ENCODE measurements at regions not wholly inside any gene's neighbourhood (a gene's known extent, or its start where the extent isn't known, plus 50 kb on each side); places are given as distances from the start of the nearest gene placed in this dataset.

DNA sequence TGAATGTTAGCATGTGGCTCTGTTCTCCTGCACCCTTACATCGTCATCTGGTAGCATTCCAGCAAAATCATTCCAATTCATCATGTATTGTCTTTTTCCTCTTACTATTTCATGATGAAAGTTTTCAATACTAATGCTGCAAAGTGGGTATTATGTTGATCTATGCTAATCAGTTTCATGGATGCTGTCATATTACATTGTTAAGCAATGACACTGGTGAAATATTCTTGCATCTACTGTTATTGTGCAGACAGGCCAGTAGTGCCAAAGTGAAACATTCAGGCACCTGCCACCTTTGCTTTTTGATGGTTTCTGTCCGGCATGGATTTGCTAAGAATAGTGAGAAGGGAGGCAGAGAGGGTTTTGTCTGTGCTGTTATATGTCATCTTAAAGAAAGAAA, 76.1 kb upstream of the SMIM21 start:
- Mint-ChIP-seq H3K4me3 (no peak overlapping the region), H3K4me1 (no peaks in the 10 kb centered on the region), H3K9me3 (no peaks in the 10 kb centered on the region; the same call in 2 of the 3 replicates), H3K36me3 (ENCODE audit: low read depth) (no peaks in the 10 kb centered on the region), H3K27ac (no peak overlapping the region), H3K27me3 (ENCODE audit: insufficient read depth, low read depth, poor library complexity) (no peaks in the 10 kb centered on the region)
- no peaks in the 10 kb centered on the region; the same call in 1 of the 2 replicates for H3K9me2 ChIP-seq (ENCODE audit: insufficient read depth)
- H3K4me1 ChIP-seq (ENCODE audit: insufficient read depth) = no peaks in the 10 kb centered on the region
- H3K27me3 ChIP-seq (ENCODE audit: insufficient read depth) = no peaks in the 10 kb centered on the region
- no peaks in the 10 kb centered on the region for H3F3A ChIP-seq (replicated peaks; ENCODE audit: low read depth)
- no peaks in the 10 kb centered on the region for H3K79me2 ChIP-seq (replicated peaks; ENCODE audit: insufficient read depth)
- ATAC-seq (no peak), DNase-seq (ENCODE audit: low spot score) (no peak)
- no peak for TF ChIP-seq CREB1 (CRISPR knock-in tag; IDR thresholded peaks at IDR 0.05; ENCODE audit: low read depth)
- TF ChIP-seq EZH2 (IDR thresholded peaks at IDR 0.05; ENCODE audit: low read depth, unreplicated experiment) = no peak
- TF ChIP-seq EZH2phosphoT487 (IDR thresholded peaks at IDR 0.05; ENCODE audit: unreplicated experiment) = no peak
- TF ChIP-seq, protein P1, sequence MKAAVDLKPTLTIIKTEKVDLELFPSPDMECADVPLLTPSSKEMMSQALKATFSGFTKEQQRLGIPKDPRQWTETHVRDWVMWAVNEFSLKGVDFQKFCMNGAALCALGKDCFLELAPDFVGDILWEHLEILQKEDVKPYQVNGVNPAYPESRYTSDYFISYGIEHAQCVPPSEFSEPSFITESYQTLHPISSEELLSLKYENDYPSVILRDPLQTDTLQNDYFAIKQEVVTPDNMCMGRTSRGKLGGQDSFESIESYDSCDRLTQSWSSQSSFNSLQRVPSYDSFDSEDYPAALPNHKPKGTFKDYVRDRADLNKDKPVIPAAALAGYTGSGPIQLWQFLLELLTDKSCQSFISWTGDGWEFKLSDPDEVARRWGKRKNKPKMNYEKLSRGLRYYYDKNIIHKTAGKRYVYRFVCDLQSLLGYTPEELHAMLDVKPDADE (IDR thresholded peaks at IDR 0.05) = no peak
- TF ChIP-seq ZNF114 (CRISPR knock-in tag; IDR thresholded peaks at IDR 0.05) = no peak
- TF ChIP-seq ZNF331 (CRISPR knock-in tag; IDR thresholded peaks at IDR 0.05; ENCODE audit: low read depth) = no peak
- TF ChIP-seq POLR2AphosphoS5 (IDR thresholded peaks at IDR 0.05; ENCODE audit: low read depth) = no peak
- no peak for TF ChIP-seq STAT1 (IDR thresholded peaks at IDR 0.05; ENCODE audit: unreplicated experiment)
- TF ChIP-seq NANOG (IDR thresholded peaks at IDR 0.05; ENCODE audit: borderline replicate concordance) = no peak
- TF ChIP-seq JUNB (IDR thresholded peaks at IDR 0.05; ENCODE audit: unreplicated experiment) = no peak
- TF ChIP-seq ZNF462 (CRISPR knock-in tag; IDR thresholded peaks at IDR 0.05) = no peak
- TF ChIP-seq, protein P2, sequence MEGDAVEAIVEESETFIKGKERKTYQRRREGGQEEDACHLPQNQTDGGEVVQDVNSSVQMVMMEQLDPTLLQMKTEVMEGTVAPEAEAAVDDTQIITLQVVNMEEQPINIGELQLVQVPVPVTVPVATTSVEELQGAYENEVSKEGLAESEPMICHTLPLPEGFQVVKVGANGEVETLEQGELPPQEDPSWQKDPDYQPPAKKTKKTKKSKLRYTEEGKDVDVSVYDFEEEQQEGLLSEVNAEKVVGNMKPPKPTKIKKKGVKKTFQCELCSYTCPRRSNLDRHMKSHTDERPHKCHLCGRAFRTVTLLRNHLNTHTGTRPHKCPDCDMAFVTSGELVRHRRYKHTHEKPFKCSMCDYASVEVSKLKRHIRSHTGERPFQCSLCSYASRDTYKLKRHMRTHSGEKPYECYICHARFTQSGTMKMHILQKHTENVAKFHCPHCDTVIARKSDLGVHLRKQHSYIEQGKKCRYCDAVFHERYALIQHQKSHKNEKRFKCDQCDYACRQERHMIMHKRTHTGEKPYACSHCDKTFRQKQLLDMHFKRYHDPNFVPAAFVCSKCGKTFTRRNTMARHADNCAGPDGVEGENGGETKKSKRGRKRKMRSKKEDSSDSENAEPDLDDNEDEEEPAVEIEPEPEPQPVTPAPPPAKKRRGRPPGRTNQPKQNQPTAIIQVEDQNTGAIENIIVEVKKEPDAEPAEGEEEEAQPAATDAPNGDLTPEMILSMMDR (conservative IDR thresholded peaks at IDR 0.05; ENCODE audit: low read depth in 2 of 2) = no peak
- TF ChIP-seq REST (IDR thresholded peaks at IDR 0.05; ENCODE audit: unreplicated experiment) = no peak
- H3K27ac ChIP-seq (ENCODE audit: low read depth) = no peak overlapping the region
- no peaks in the 10 kb centered on the region for H3K36me3 ChIP-seq (ENCODE audit: insufficient read depth)
- H3K4me2 ChIP-seq = no peak overlapping the region
- no peak overlapping the region for H3K4me3 ChIP-seq
- H4K20me1 ChIP-seq (replicated peaks; ENCODE audit: insufficient read depth) = no peaks in the 10 kb centered on the region
- H2AFZ ChIP-seq = no peak overlapping the region

Measured in GM23338 (cell line).